Motor neuron (in vitro differentiated cells): ENCODE measurements at regions not wholly inside any gene's neighbourhood (a gene's known extent, or its start where the extent isn't known, plus 50 kb on each side); places are given as distances from the start of the nearest gene placed in this dataset.
"Not testable (repeated sequence)": the region's sequence is repeated elsewhere in the genome, so short reads cannot be mapped to it uniquely, and the experiment has no call there.

ENCODE experiments used
- ATAC-seq, 8 experiments: fragments of 200-7000 bp; cut with Tn5 transposase; replicated peaks in 6 of 8; 2 replicates each; pipeline ENCODE4 v1.8.0; 2021; ENCODE audit warnings: mild to moderate bottlenecking in 8 of 8, moderate library complexity in 8 of 8
- H3K27ac ChIP-seq, 2 donors: fragments of 250-450 bp; sonication (Bioruptor Pico); 2 replicates each; pipeline ENCODE4 v1.9.0; 2021; ENCODE audit warnings: antibody characterized with exemption in 2 of 2, mild to moderate bottlenecking in 2 of 2, moderate library complexity in 1 of 2
- H3K4me1 ChIP-seq, 2 donors: fragments of 250-450 bp; sonication (Bioruptor Pico); replicated peaks in 1 of 2; 2 replicates each; pipeline ENCODE4 v1.6.1; 2021; ENCODE audit warnings: antibody characterized with exemption in 2 of 2, mild to moderate bottlenecking in 2 of 2, moderate library complexity in 1 of 2
- H3K4me3 ChIP-seq, 5 donors: fragments of 250-450 bp; sonication (Bioruptor Pico); 2 replicates each; pipeline ENCODE4 v1.9.0; 2021; ENCODE audit warnings: antibody characterized with exemption in 5 of 5, mild to moderate bottlenecking in 5 of 5, moderate library complexity in 4 of 5
- whole genome bisulfite sequencing, 10 experiments: fragments of 450-650 bp; shearing (Covaris generic); methylation state at CpG; one replicate each; pipeline ENCODE4 v1.0.0; 2022; 5-methylcytosine and 5-hydroxymethylcytosine counted together
- in situ Hi-C, 9 experiments: fragments of 400-800 bp; cut with MboI; loops; one replicate each; pipeline ENCODE4 v1.15.0; 2021; ENCODE audit warnings: low sequenced_read_pairs in 9 of 9, low pct_unique_long_range_greater_than_20kb in 2 of 9; ENCODE audit not compliant: unreplicated experiment in 9 of 9

GRCh38 chr7:106565428-106565827, 95.5 kb downstream of the CCDC71L start:
- ATAC-seq, result no peak
- Histone ChIP-seq H3K4me3 (no peak overlapping the region), H3K4me1 (peaks cover 21 to 24% of the 10 kb centered on the region in 2 donors), H3K27ac (no peak overlapping the region)
- in situ Hi-C loops, result no loop called here
- WGBS, 10 experiments, result 88 to 100% (median 100%) methylated on average over 1 of the region's 1 CpG; no CpG with 5 or more reads in 5 of the 10 experiments

GRCh38 chr7:106563466-106564150, 97.3 kb downstream of the CCDC71L start:
- H3K27ac ChIP-seq, result no peak overlapping the region

GRCh38 chr7:106562711-106563366, 98.1 kb downstream of the CCDC71L start:
- ATAC-seq, result no peak
- in situ Hi-C loops, result no loop called here
- no peak overlapping the region for H3K4me3 ChIP-seq
- no peak overlapping the region for H3K27ac ChIP-seq
- peaks cover 4% of the 10 kb centered on the region in 2 donors for H3K4me1 ChIP-seq
- WGBS, 10 experiments, result 70 to 100% (median 100%) methylated on average over 1 to 2 of the region's 3 CpGs; no CpG with 5 or more reads in 5 of the 10 experiments

More at GRCh38 chr7:106563466-106564150, 97.3 kb downstream of the CCDC71L start:
- no peak for ATAC-seq
- peaks cover 9 to 12% of the 10 kb centered on the region in 2 donors for H3K4me1 ChIP-seq
- WGBS, 10 experiments, result 13 to 100% (median 82%) methylated on average over 1 to 3 of the region's 3 CpGs; no CpG with 5 or more reads in 1 of the 10 experiments
- in situ Hi-C loops, result no loop called here
- no peak overlapping the region for H3K4me3 ChIP-seq

- no peaks in the 10 kb centered on the region for H3K4me1 ChIP-seq
- WGBS, 10 experiments, result 60 to 100% (median 87%) methylated on average over 1 to 3 of the region's 4 CpGs
- H3K27ac ChIP-seq, result no peak overlapping the region
- ATAC-seq, result no peak
- H3K4me3 ChIP-seq, result no peak overlapping the region
- in situ Hi-C loops, result no loop called here
Observed at GRCh38 chr7:106561666-106562411, 99.1 kb downstream of the CCDC71L start.

- in situ Hi-C loops, result no loop called here
- H3K27ac ChIP-seq, result no peak overlapping the region
- no peak overlapping the region for H3K4me3 ChIP-seq
- no peak for ATAC-seq
- no peaks in the 10 kb centered on the region for H3K4me1 ChIP-seq
Observed at GRCh38 chr7:106561151-106561550, 99.8 kb downstream of the CCDC71L start.

GRCh38 chr7:106560482-106560881, 100.5 kb downstream of the CCDC71L start:
- WGBS, 10 experiments, result 38 to 100% (median 89%) methylated on average over 1 to 5 of the region's 5 CpGs; no CpG with 5 or more reads in 2 of the 10 experiments
- H3K27ac ChIP-seq, result no peak overlapping the region
- ATAC-seq, result no peak
- H3K4me1 ChIP-seq, result no peaks in the 10 kb centered on the region
- in situ Hi-C loops, result no loop called here
- H3K4me3 ChIP-seq, result no peak overlapping the region

GRCh38 chr7:106556244-106556643, 104.7 kb downstream of the CCDC71L start:
- in situ Hi-C loops, result not testable (repeated sequence)

GRCh38 chr7:106554623-106555022, 106.3 kb downstream of the CCDC71L start:
- in situ Hi-C loops, H3K27ac ChIP-seq, H3K4me3 ChIP-seq, H3K4me1 ChIP-seq, ATAC-seq: not testable (repeated sequence)
- 33 to 40% methylated on average over 1 of the region's 1 CpG; no CpG with 5 or more reads in 8 of the 10 experiments for WGBS, 10 experiments

More at GRCh38 chr7:106556244-106556643, 104.7 kb downstream of the CCDC71L start:
- WGBS, 10 experiments, result 47 to 69% (median 55%) methylated on average over 1 to 2 of the region's 2 CpGs; no CpG with 5 or more reads in 6 of the 10 experiments
- not testable (repeated sequence) for H3K4me3 ChIP-seq, H3K4me1 ChIP-seq, ATAC-seq, H3K27ac ChIP-seq

GRCh38 chr7:106553446-106553836, 107.5 kb downstream of the CCDC71L start:
- H3K4me1 ChIP-seq, result no peaks in the 10 kb centered on the region
- H3K27ac ChIP-seq, result no peak overlapping the region
- in situ Hi-C loops, result no loop called here
- 20 to 100% (median 56%) methylated on average over 1 to 3 of the region's 3 CpGs; no CpG with 5 or more reads in 1 of the 10 experiments for WGBS, 10 experiments
- no peak overlapping the region for H3K4me3 ChIP-seq
- no peak for ATAC-seq

- no peak overlapping the region for H3K4me3 ChIP-seq
- ATAC-seq, result no peak
- no peak overlapping the region for H3K27ac ChIP-seq
- no peaks in the 10 kb centered on the region for H3K4me1 ChIP-seq
- 67 to 100% (median 88%) methylated on average over 2 to 5 of the region's 5 CpGs for WGBS, 10 experiments
- in situ Hi-C loops, result no loop called here
Observed at GRCh38 chr7:106552645-106553445, 108.1 kb downstream of the CCDC71L start.

GRCh38 chr7:106551936-106552335, 109.0 kb downstream of the CCDC71L start:
- Histone ChIP-seq H3K4me1 (no peaks in the 10 kb centered on the region), H3K4me3 (no peak overlapping the region), H3K27ac (no peak overlapping the region)
- ATAC-seq, result no peak
- WGBS, 10 experiments, result 40 to 100% (median 87%) methylated on average over 1 of the region's 1 CpG; no CpG with 5 or more reads in 6 of the 10 experiments
- in situ Hi-C loops, result no loop called here

- in situ Hi-C loops, result no loop called here
- ATAC-seq, result no peak
- Histone ChIP-seq H3K4me1 (no peaks in the 10 kb centered on the region), H3K4me3 (no peak overlapping the region), H3K27ac (no peak overlapping the region)
Observed at GRCh38 chr7:106548491-106548890, 112.5 kb downstream of the CCDC71L start.
